ENCODE measurements at regions not wholly inside any gene's neighbourhood (a gene's known extent, or its start where the extent isn't known, plus 50 kb on each side); places are given as distances from the start of the nearest gene placed in this dataset.

DNA sequence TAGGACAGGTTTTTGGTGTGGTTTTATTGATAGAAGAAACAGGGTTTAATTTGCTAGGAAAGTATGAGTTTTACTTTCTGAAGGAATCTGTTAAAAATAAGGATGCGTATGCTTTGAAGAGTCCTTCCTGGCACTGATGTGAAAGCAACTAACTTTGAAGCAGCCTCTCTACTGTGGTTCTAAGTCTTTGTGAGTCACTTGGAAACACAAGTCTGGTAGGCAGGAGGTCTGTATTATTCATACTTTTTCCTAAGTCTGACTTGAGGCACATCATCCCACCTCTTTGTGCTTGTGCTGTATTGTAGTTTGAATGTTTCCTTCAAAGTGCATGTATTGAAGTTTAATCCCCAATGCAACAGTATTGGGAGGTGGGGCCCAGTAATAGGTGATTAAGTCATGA is 129.0 kb downstream of the TAF11L14 start:
- TF ChIP-seq, protein P1, sequence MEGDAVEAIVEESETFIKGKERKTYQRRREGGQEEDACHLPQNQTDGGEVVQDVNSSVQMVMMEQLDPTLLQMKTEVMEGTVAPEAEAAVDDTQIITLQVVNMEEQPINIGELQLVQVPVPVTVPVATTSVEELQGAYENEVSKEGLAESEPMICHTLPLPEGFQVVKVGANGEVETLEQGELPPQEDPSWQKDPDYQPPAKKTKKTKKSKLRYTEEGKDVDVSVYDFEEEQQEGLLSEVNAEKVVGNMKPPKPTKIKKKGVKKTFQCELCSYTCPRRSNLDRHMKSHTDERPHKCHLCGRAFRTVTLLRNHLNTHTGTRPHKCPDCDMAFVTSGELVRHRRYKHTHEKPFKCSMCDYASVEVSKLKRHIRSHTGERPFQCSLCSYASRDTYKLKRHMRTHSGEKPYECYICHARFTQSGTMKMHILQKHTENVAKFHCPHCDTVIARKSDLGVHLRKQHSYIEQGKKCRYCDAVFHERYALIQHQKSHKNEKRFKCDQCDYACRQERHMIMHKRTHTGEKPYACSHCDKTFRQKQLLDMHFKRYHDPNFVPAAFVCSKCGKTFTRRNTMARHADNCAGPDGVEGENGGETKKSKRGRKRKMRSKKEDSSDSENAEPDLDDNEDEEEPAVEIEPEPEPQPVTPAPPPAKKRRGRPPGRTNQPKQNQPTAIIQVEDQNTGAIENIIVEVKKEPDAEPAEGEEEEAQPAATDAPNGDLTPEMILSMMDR (IDR thresholded peaks at IDR 0.05; ENCODE audit: unreplicated experiment in 3 of 3) = no peak
- Mint-ChIP-seq H3K9me3 (no peaks in the 10 kb centered on the region), H3K4me3 (no peak overlapping the region)

DNA sequence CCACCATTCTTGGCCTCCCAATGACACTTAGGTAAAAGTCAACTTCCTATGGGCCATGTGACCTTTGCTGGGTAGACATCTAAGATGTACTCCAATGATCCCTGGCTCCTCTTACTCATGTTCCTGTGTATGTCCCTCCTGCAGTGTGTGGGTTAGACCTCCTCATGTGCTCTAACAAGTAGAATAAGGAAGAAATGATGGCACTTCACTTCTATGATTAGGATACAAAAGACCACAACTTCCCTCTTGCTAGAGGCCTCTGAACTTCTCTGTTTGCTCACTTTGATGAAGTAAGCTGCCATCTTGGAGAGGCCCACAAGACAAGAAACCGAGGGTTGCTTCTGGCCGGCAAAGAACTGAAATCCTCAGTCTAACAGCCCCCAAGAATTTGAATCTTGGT is 131.8 kb downstream of the TAF11L14 start:
- H3K4me3 Mint-ChIP-seq = no peak overlapping the region

More for the DNA sequence above, 129.0 kb downstream of the TAF11L14 start:
- no peaks in the 10 kb centered on the region for H3K36me3 Mint-ChIP-seq (ENCODE audit: low read depth)
- H3K27ac Mint-ChIP-seq = no peak overlapping the region
- peaks cover 15% of the 10 kb centered on the region for H3K27me3 Mint-ChIP-seq (ENCODE audit: low read depth)
- H3K4me1 Mint-ChIP-seq = no peaks in the 10 kb centered on the region

DNA sequence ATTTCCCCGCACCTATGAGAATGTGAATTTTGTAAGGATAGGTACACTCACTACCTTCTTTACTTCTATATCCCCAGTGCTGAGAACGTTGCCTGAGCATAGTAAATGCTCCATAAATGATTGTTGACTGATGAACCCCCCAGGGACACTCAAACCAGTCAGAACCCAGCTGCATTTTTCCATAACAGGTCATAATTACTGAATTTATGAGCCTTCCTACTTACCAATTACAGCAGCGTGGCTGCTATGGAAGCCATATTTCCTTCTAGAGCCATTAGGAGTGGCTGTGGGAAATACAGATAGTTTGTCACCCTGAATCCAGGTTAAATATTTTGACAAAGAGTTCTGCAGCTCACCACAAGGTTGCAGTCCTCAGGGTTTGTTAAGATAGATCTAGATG is 135.0 kb downstream of the TAF11L14 start:
- Mint-ChIP-seq H3K9me3 (peaks cover 2% of the 10 kb centered on the region), H3K27me3 (ENCODE audit: low read depth) (peaks cover 11% of the 10 kb centered on the region), H3K4me3 (no peak overlapping the region), H3K27ac (peak overlapping the region in 1 of 3 experiments; percentile 30), H3K36me3 (ENCODE audit: low read depth) (no peaks in the 10 kb centered on the region), H3K4me1 (no peaks in the 10 kb centered on the region)
- TF ChIP-seq, protein P1 (IDR thresholded peaks at IDR 0.05; ENCODE audit: unreplicated experiment in 3 of 3) = no peak

More for the DNA sequence above, 131.8 kb downstream of the TAF11L14 start:
- no peaks in the 10 kb centered on the region for H3K9me3 Mint-ChIP-seq
- H3K36me3 Mint-ChIP-seq (ENCODE audit: low read depth) = no peaks in the 10 kb centered on the region
- TF ChIP-seq, protein P1 (IDR thresholded peaks at IDR 0.05; ENCODE audit: unreplicated experiment in 3 of 3) = no peak
- H3K27ac Mint-ChIP-seq = no peak overlapping the region
- no peaks in the 10 kb centered on the region for H3K4me1 Mint-ChIP-seq
- H3K27me3 Mint-ChIP-seq (ENCODE audit: low read depth) = peaks cover 18% of the 10 kb centered on the region

DNA sequence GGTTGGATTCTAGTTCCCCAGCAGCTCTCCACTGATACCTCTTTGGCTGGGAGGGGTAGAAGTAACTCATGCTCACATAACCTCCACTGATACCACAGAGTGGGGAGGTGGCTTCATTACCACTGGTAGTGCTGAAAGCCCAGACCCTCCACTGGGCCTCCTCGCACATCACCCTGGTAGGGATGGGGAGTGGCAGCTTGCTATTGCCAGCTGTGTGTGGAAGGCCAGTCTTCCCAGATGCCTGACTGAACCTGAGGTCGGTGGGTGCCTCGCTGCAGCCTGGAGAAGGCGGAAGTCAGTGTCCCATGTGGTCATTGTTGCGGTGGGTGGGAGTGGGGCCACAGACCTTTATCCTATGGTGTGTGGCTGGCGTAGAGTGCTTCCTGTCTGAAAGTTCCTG is 138.0 kb downstream of the TAF11L14 start:
- TF ChIP-seq, protein P1 (IDR thresholded peaks at IDR 0.05; ENCODE audit: unreplicated experiment in 3 of 3) = no peak

DNA sequence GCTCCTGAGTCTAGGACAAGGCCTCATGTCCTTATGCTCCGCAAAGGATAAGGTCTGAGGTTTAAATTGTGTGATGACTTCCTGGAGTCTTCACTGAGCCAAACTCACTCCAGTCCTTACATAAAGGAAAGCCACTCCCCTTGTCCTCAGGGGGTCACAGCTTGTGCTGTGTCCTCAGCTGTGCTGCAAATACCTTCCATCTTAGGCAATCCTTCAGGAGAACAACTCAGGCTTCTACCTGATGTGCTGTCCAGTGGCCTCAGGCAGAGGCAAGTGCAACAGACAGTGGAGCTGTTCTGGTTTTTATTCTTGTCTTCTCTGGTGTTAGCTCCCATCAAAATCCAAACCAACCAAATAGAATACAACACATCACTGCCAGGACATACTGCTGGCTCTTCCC is 151.5 kb downstream of the TAF11L14 start:
- H3K4me3 Mint-ChIP-seq = no peak overlapping the region
- H3K27me3 Mint-ChIP-seq (ENCODE audit: low read depth) = no peaks in the 10 kb centered on the region
- TF ChIP-seq, protein P1 (IDR thresholded peaks at IDR 0.05; ENCODE audit: unreplicated experiment in 3 of 3) = no peak

More for the DNA sequence above, 138.0 kb downstream of the TAF11L14 start:
- Mint-ChIP-seq H3K4me3 (no peak overlapping the region), H3K36me3 (ENCODE audit: low read depth) (no peaks in the 10 kb centered on the region), H3K4me1 (no peaks in the 10 kb centered on the region), H3K27ac (peak overlapping the region in 1 of 3 experiments; percentile 16), H3K27me3 (ENCODE audit: low read depth) (peaks cover 4% of the 10 kb centered on the region), H3K9me3 (peaks cover 2% of the 10 kb centered on the region)

DNA sequence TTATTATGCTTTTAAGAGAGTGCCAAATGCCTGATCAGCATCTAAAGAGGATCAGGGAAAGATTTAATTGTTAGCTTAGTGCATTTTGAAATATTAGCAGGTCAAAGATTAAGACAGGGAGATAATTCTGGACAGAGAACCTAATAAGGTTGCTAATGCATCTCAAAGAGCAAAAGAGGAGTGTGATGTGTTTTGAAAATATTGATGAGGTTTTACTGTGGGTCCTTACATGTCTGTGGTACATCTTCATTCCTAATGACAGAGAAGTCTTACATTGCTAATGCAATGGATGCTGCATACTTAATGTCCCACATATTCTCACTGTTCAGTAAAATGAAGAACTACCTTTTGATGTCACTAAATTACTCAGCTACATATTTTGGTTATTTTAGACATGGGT is 154.1 kb downstream of the TAF11L14 start:
- Mint-ChIP-seq H3K9me3 (no peaks in the 10 kb centered on the region), H3K27me3 (ENCODE audit: low read depth) (no peaks in the 10 kb centered on the region), H3K36me3 (ENCODE audit: low read depth) (no peaks in the 10 kb centered on the region), H3K27ac (no peak overlapping the region), H3K4me1 (no peaks in the 10 kb centered on the region), H3K4me3 (no peak overlapping the region)
- TF ChIP-seq, protein P1 (IDR thresholded peaks at IDR 0.05; ENCODE audit: unreplicated experiment in 3 of 3) = no peak

More for the DNA sequence above, 151.5 kb downstream of the TAF11L14 start:
- Mint-ChIP-seq H3K27ac (peak overlapping the region in 1 of 3 experiments; percentile 29), H3K4me1 (no peaks in the 10 kb centered on the region), H3K9me3 (no peaks in the 10 kb centered on the region), H3K36me3 (ENCODE audit: low read depth) (no peaks in the 10 kb centered on the region)
